ENCODE measurements at regions not wholly inside any gene's neighbourhood (a gene's known extent, or its start where the extent isn't known, plus 50 kb on each side); places are given as distances from the start of the nearest gene placed in this dataset.

GRCh38 chr9:95791695-95792094, 83.8 kb upstream of the ERCC6L2 start:
- Histone ChIP-seq H3K27me3 (ENCODE audit: insufficient read depth, low read length, poor library complexity, severe bottlenecking) (no peaks in the 10 kb centered on the region), H3K4me3 (ENCODE audit: low read length, poor library complexity, severe bottlenecking) (no peak overlapping the region), H3F3A (ENCODE audit: low read depth) (no peaks in the 10 kb centered on the region), H2AFZ (ENCODE audit: low read length) (no peak overlapping the region), H3K9ac (ENCODE audit: low read depth, low read length, poor library complexity, severe bottlenecking) (no peak overlapping the region), H3K79me2 (ENCODE audit: insufficient read depth, low read length) (no peaks in the 10 kb centered on the region), H3K9me3 (ENCODE audit: insufficient read depth, low read depth, low read length) (no peaks in the 10 kb centered on the region), H3K4me2 (ENCODE audit: low read depth, low read length, poor library complexity, severe bottlenecking) (no peak overlapping the region), H3K4me1 (ENCODE audit: insufficient read depth, low read length, poor library complexity, severe bottlenecking) (no peaks in the 10 kb centered on the region), H3K36me3 (ENCODE audit: insufficient read depth, low read length) (no peaks in the 10 kb centered on the region), H4K20me1 (ENCODE audit: insufficient read depth, low read length, poor library complexity, severe bottlenecking) (no peaks in the 10 kb centered on the region), H3K9me2 (replicated peaks; ENCODE audit: low read depth, low read length) (no peaks in the 10 kb centered on the region)
- TF ChIP-seq, protein P1, sequence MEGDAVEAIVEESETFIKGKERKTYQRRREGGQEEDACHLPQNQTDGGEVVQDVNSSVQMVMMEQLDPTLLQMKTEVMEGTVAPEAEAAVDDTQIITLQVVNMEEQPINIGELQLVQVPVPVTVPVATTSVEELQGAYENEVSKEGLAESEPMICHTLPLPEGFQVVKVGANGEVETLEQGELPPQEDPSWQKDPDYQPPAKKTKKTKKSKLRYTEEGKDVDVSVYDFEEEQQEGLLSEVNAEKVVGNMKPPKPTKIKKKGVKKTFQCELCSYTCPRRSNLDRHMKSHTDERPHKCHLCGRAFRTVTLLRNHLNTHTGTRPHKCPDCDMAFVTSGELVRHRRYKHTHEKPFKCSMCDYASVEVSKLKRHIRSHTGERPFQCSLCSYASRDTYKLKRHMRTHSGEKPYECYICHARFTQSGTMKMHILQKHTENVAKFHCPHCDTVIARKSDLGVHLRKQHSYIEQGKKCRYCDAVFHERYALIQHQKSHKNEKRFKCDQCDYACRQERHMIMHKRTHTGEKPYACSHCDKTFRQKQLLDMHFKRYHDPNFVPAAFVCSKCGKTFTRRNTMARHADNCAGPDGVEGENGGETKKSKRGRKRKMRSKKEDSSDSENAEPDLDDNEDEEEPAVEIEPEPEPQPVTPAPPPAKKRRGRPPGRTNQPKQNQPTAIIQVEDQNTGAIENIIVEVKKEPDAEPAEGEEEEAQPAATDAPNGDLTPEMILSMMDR (conservative IDR thresholded peaks at IDR 0.05; ENCODE audit: low read length), result no peak
- TF ChIP-seq EZH2phosphoT487 (IDR thresholded peaks at IDR 0.05; ENCODE audit: borderline replicate concordance), result no peak

DNA sequence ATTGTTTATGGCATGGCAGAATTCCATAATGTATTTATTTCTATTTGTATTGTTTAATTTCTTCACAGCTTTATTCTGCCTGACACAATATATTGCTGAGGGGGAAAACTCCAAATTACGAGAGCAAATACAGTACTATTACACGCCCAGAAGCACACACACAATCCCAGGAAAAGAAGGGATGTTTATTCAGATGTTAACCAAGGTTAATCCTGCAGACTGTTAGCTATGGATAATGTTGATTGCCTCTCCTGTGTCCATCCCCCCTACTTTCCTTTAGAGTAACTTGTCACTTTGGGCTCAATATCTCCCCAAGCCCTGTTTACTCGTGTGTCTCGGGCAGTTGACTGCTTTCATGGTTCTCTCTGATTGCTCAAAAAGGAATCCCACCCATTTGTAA, 84.2 kb upstream of the ERCC6L2 start:
- H3K79me2 ChIP-seq (ENCODE audit: insufficient read depth, low read length), result no peaks in the 10 kb centered on the region
- no peaks in the 10 kb centered on the region for H3K9me3 ChIP-seq (ENCODE audit: insufficient read depth, low read depth, low read length)
- no peak overlapping the region for H2AFZ ChIP-seq (ENCODE audit: low read length)
- no peaks in the 10 kb centered on the region for H3K27me3 ChIP-seq (ENCODE audit: insufficient read depth, low read length, poor library complexity, severe bottlenecking)
- no peaks in the 10 kb centered on the region for H3K4me1 ChIP-seq (ENCODE audit: insufficient read depth, low read length, poor library complexity, severe bottlenecking)
- H3K36me3 ChIP-seq (ENCODE audit: insufficient read depth, low read length), result no peaks in the 10 kb centered on the region
- no peaks in the 10 kb centered on the region for H3K9me2 ChIP-seq (replicated peaks; ENCODE audit: low read depth, low read length)
- no peak overlapping the region for H3K4me3 ChIP-seq (ENCODE audit: low read length, poor library complexity, severe bottlenecking)
- H3K9ac ChIP-seq (ENCODE audit: low read depth, low read length, poor library complexity, severe bottlenecking), result no peak overlapping the region
- H3K4me2 ChIP-seq (ENCODE audit: low read depth, low read length, poor library complexity, severe bottlenecking), result no peak overlapping the region
- no peaks in the 10 kb centered on the region for H4K20me1 ChIP-seq (ENCODE audit: insufficient read depth, low read length, poor library complexity, severe bottlenecking)
- no peaks in the 10 kb centered on the region for H3F3A ChIP-seq (ENCODE audit: low read depth)
- no peak for TF ChIP-seq EZH2phosphoT487 (IDR thresholded peaks at IDR 0.05; ENCODE audit: borderline replicate concordance)
- TF ChIP-seq, protein P1 (conservative IDR thresholded peaks at IDR 0.05; ENCODE audit: low read length), result no peak

DNA sequence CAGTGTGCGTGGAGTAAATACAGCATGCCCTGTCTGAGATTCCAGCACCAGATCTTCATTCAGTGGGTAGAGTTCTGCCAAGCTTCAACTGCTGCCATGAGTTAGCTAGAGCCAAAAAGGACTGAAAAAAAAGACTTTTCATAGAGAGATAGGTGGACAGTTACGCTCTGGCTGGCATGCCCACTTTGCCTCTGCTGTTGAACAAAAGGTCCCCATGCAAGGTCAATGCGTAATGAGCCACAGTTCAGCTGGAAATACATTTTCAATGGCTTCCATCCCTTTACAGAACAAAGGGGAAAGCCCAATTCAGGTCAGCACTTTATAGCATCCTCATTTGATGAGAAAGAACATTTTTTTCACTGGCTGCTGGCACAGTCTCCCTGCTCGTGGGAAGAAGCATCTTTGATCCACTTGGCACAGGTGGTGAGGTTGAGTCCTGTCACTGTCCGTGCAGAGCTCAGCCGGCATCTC, 86.9 kb upstream of the ERCC6L2 start:
- no peak overlapping the region for H3K9ac ChIP-seq (ENCODE audit: low read depth, low read length, poor library complexity, severe bottlenecking)
- H2AFZ ChIP-seq (ENCODE audit: low read length), result no peak overlapping the region
- H4K20me1 ChIP-seq (ENCODE audit: insufficient read depth, low read length, poor library complexity, severe bottlenecking), result no peaks in the 10 kb centered on the region
- H3K79me2 ChIP-seq (ENCODE audit: insufficient read depth, low read length), result no peaks in the 10 kb centered on the region
- no peaks in the 10 kb centered on the region for H3K27me3 ChIP-seq (ENCODE audit: insufficient read depth, low read length, poor library complexity, severe bottlenecking)
- H3K9me3 ChIP-seq (ENCODE audit: insufficient read depth, low read depth, low read length), result no peaks in the 10 kb centered on the region
- H3K4me2 ChIP-seq (ENCODE audit: low read depth, low read length, poor library complexity, severe bottlenecking), result no peak overlapping the region
- no peaks in the 10 kb centered on the region for H3K36me3 ChIP-seq (ENCODE audit: insufficient read depth, low read length)
- TF ChIP-seq EZH2phosphoT487 (IDR thresholded peaks at IDR 0.05; ENCODE audit: borderline replicate concordance), result no peak
- TF ChIP-seq, protein P1 (conservative IDR thresholded peaks at IDR 0.05; ENCODE audit: low read length), result no peak
- H3K4me1 ChIP-seq (ENCODE audit: insufficient read depth, low read length, poor library complexity, severe bottlenecking), result no peaks in the 10 kb centered on the region
- H3F3A ChIP-seq (ENCODE audit: low read depth), result no peaks in the 10 kb centered on the region
- H3K9me2 ChIP-seq (replicated peaks; ENCODE audit: low read depth, low read length), result no peaks in the 10 kb centered on the region
- no peak overlapping the region for H3K4me3 ChIP-seq (ENCODE audit: low read length, poor library complexity, severe bottlenecking)
